T follicular helper cell (primary cell): ENCODE measurements at regions not wholly inside any gene's neighbourhood (a gene's known extent, or its start where the extent isn't known, plus 50 kb on each side); places are given as distances from the start of the nearest gene placed in this dataset.
"Not testable (repeated sequence)": the region's sequence is repeated elsewhere in the genome, so short reads cannot be mapped to it uniquely, and the experiment has no call there.

ENCODE experiments used
- DNase-seq: peaks from one replicate; pipeline ENCODE4 v3.0.0-alpha.2; 2020; ENCODE audit warnings: low read depth

DNA sequence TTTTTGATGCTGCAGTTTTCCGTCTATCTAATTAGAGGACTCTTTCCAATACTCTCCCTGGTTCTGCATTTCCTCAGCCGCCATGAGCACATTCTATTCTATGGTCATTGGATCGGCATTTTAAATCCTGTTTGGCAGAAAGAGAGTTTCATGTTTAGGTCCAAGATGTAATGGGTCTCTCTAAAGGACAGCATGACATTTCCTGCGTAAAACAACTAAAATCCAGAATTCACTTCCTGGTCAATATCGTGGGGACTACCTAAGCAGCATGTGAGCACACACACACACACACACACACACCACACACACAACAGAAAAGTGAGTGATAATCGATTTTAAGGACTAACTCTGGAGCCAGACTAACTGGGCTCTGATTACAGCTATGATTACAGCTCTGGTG lies 757.1 kb upstream of the TPTE start:
- DNase-seq, result not testable (repeated sequence)

GRCh38 chr21:9765538-9765937 lies 755.8 kb upstream of the TPTE start:
- DNase-seq, result not testable (repeated sequence)

DNA sequence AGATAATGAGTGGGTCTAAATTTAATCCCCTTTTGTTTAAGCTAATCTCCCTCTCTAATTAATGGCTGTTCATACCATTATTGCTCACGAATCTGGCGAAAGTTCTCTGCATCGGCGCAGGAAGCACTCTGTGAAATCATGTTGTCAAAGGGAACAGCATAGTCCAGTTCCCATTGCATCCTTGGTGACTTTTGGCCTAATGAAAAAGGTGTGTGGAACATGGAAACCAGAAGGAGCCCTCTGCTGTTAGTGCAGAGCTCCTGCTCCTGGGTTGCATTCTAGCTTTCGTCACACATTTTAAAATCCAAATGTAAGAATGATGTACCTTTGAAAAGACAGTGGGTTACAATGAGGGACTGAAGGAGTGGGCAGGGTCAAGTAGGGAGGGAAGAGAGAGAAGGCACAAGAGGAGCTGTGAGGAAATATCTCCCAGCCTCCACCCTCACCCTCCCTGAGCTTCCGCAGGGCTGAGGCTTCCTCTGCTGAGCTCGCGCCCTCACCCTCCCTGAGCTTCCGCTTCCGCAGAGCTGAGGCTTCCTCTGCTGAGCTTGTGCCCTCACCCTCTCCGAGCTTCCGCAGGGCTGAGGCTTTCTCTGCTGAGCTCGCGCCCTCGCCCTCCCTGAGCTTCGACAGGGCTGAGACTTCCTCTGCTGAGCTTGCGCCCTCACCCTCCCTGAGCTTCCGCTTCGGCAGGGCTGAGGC lies 754.3 kb upstream of the TPTE start:
- not testable (repeated sequence) for DNase-seq

DNA sequence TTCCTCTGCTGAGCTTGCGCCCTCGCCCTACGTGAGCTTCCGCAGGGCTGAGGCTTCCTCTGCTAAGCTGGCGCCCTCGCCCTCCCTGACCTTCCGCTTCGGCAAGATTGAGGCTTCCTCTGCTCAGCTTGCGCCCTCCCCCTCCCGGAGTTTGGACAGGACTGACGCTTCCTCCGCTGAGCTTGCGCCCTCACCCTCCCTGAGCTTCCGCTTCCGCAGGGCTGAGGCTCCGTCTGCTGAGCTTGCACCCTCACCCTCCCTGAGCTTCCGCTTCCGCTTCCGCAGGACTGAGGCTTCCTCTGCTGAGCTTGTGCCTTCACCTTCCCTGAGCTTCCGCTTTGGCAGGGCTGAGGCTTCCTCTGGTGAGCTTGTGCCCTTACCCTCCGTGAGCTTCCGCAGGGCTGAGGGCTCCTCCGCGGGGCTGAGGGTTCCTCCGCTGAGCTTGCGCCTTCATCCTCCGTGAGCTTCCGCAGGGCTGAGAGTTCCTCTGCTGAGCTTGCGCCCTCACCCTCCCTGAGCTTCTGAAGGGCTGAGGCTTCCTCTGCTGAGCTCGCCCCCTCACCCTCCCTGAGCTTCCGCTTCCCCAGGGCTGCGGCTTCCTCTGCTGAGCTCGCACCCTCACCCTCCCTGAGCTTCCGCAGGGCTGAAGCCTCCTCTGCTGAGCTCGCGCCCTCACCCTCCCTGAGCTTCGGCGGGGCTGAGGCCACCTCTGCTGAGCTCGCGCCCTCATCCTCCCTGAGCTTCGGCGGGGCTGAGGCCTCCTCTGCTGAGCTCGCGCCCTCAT lies 753.6 kb upstream of the TPTE start:
- no peak for DNase-seq

- not testable (repeated sequence) for DNase-seq
Observed at GRCh38 chr21:9768376-9769130, 752.8 kb upstream of the TPTE start.

GRCh38 chr21:9769131-9769498 lies 752.3 kb upstream of the TPTE start:
- not testable (repeated sequence) for DNase-seq

GRCh38 chr21:9769718-9770690 lies 751.4 kb upstream of the TPTE start:
- DNase-seq, result not testable (repeated sequence)

GRCh38 chr21:9771466-9772347 lies 749.7 kb upstream of the TPTE start:
- not testable (repeated sequence) for DNase-seq

GRCh38 chr21:9772348-9772672 lies 749.1 kb upstream of the TPTE start:
- DNase-seq, result no peak

DNA sequence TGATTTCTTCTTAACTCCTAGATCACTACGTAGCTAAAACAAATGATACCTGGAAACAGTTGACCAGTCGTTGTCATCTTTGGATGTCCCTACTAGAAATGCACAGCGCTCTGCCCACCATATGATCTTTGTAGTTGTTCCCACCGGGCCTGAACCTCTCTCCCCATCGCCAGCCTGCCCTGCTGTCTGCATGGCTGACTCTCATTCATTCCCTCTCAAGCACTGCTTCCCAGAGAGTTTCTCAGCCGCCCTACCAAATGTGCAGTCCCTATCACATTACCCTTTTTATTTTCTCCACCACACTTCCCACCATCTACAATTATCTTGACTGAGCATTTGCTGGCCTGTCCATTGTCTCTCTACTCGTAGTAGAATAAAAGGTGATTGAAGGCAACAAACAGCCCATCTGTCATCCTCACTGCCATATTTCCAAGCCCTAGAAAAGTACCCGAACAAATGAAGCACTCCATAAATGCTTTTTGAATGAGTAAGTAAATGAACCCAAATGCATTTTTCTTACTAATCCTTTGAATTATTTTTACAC lies 748.4 kb upstream of the TPTE start:
- DNase-seq, result not testable (repeated sequence)

GRCh38 chr21:9774347-9774746 lies 747.0 kb upstream of the TPTE start:
- no peak for DNase-seq

DNA sequence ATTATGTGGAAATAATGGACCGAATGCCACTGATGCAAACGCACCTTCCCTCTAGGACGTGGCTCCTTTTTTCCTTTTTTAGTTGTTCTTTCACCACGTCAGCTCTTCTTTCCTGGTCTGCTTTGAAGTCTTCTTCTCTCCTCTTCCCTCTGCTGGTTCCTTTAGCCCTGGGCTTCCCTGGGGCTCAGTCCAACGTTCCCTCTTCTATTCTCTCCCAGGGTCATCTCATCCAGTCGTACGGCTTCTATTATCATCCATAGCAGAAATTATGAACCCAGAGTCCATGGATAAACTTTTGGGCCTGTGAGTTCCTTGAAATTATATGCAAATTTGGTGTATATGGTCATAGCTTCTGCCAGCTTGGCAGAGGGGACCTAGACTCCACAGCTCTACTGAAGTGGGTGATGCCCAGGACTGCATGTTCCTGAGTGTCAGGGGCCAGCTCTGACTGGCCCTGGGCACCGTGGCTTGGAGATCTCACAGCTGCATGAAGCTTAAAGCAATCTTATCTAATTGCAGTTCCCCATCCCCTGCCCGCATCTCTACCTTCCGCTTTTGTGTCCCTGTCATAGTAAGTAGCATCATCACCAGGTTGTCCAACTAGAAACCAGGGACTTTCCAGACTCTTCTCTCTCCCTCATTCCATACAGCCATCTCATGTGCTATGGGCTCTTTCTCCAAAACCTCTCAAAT lies 746.3 kb upstream of the TPTE start:
- DNase-seq, result not testable (repeated sequence)

DNA sequence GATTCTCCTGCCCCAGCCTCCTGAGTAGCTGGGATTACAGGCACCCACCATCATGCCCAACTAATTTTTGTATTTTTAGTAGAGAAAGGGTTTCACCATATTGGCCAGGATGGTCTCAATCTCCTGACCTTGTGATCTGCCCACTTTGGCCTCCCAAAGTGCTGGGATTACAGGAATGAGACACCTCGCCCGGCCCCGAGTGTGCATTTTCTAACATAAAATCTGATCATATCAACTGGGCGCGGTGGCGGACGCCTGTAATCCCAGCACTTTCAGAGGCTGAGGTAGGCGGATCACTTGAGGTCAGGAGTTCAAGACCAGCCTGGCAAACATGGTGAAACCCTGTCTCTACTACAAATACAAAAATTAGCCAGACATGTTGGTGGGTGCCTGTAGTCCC lies 745.5 kb upstream of the TPTE start:
- DNase-seq, result not testable (repeated sequence)

DNA sequence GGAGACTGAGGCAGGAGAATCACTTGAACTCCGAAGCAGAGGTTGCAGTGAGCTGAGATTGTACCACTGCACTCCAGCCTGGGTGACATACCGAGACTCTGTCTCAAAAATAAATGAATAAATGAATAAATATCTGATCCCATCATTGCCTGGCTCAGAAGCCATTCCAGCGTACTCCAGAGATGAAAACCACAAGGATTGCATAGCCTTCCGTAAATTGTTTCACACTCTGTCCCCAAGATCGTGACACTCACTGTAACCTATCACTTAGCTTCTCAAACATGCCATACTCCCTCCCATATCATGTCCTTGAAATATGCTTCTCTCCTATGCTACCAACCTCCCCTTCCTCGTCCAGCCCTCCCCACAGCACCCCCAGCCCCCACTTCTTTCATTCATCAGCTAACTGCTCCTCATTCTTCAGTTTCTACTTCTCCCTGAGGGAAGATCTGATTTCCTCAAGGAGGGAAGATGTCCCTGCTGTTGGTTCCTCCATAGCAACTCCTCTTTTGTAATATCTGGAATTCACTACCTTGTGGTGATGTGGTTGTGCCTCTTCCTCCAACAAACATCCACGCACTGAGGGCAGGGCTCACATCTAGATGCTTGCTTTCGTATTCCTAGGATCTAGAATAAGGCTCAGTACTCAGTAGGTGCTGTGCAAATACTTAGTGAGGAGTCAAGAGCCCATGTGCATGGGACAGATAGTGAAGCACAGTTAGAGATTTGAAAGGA lies 744.9 kb upstream of the TPTE start:
- DNase-seq, result not testable (repeated sequence)

DNA sequence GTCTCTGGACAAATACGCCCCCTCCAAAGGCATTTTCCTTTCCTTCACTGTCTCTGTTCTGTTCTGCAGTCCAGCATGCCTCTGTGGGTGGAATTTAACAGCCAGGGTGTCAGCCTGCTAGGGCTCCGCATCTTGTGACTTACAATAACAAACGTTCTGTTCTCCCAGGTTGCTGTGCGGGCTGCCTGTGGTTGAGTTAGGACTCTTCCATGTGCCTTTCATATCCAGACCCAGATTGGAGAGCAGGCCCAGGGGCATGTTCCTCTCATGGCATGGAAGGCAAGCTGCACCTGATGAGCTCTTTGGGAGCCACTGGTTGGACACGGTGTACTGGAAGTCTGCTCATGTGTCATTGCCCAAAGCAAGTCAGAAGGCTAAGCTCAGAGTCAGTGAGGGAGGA lies 742.8 kb upstream of the TPTE start:
- not testable (repeated sequence) for DNase-seq

- no peak for DNase-seq
Observed at GRCh38 chr21:9780441-9780937, 740.9 kb upstream of the TPTE start.

DNA sequence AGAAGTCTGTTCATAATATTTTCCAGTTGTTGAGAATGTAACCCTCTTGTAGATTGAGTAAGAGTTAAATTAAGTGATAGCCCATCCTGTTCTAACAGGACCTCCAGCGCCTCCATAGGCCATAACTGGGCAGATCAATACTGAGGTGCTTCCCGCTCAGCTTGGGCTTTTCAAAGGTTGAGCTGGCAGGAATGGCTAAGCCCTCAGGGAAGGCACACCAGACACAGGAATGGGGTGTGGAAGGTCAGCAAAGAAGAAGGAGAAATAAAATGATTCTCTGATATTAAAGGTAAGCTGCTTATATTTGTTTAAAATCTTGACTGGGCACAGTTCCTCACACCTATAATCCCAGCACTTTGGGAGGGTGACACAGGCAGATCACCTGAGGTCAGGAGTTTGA lies 737.8 kb upstream of the TPTE start:
- DNase-seq, result not testable (repeated sequence)

DNA sequence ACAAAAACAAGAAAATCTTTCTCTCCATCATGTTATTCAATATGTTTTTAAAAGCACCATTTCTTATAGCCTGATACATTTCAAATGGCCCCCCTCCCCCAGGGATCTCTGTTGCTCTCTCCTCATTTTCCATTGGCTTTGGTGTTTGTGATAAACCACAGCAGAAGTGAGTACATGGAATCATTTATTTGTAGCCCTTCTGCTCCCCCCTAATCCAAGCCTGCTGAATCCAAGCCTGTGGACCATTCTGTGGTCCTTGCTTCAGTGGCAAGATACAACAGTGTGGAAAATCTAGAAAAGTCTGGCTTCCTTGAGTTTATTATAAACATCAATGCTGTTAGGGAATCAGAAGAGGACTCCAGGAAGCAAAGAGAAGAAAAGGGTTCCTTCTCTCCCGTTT lies 737.2 kb upstream of the TPTE start:
- not testable (repeated sequence) for DNase-seq

GRCh38 chr21:9786092-9786491 lies 735.3 kb upstream of the TPTE start:
- DNase-seq, result not testable (repeated sequence)
